Keratinocyte (primary cell): ENCODE measurements at regions not wholly inside any gene's neighbourhood (a gene's known extent, or its start where the extent isn't known, plus 50 kb on each side); places are given as distances from the start of the nearest gene placed in this dataset.

Experiments
- DNase-seq: peaks from one replicate; pipeline ENCODE4 v3.0.0-alpha.2; 2011; ENCODE audit warnings: low read depth, missing footprints, low spot score
- FAIRE-seq: peaks from 2 replicates; lab custom pipeline; 2011; peaks lifted over from hg19 to GRCh38; lab: Jason Lieb, UNC
- H2AFZ ChIP-seq: 2 replicates; pipeline ENCODE4 v1.6.0; 2012; ENCODE audit warnings: low read length, control low read depth, inconsistent platforms; ENCODE audit not compliant: control insufficient read depth
- H3K27ac ChIP-seq: 2 replicates; pipeline ENCODE4 v1.5.1; 2011; ENCODE audit warnings: low read length; ENCODE audit not compliant: control insufficient read depth, insufficient read depth
- H3K27me3 ChIP-seq: 3 replicates; pipeline ENCODE4 v1.6.0; 2011; ENCODE audit warnings: low read length; ENCODE audit not compliant: control insufficient read depth, insufficient read depth; ENCODE audit errors: extremely low read depth
- H3K36me3 ChIP-seq, 2 experiments: 2 replicates in 1 of 2; 3 replicates in 1 of 2; pipeline ENCODE4 v1.5.1; 2011; ENCODE audit warnings: low read length in 2 of 2, mild to moderate bottlenecking in 1 of 2; ENCODE audit not compliant: control insufficient read depth in 2 of 2, insufficient read depth in 2 of 2; ENCODE audit errors: extremely low read depth in 1 of 2
- H3K4me1 ChIP-seq: 3 replicates; pipeline ENCODE4 v1.5.1; 2011; ENCODE audit warnings: low read length; ENCODE audit not compliant: control insufficient read depth, insufficient read depth; ENCODE audit errors: extremely low read depth
- H3K4me2 ChIP-seq: 3 replicates; pipeline ENCODE4 v1.6.0; 2011; ENCODE audit warnings: low read depth, low read length; ENCODE audit not compliant: control insufficient read depth, insufficient read depth; ENCODE audit errors: extremely low read depth
- H3K4me3 ChIP-seq, 3 experiments: fragments of 200-600 bp in 1 of 3; sonication (generic) in 1 of 3; 2 replicates in 2 of 3; 3 replicates in 1 of 3; pipeline ENCODE4 v1.5.1; 2011 to 2016; ENCODE audit warnings: low read length in 3 of 3, mild to moderate bottlenecking in 3 of 3, control low read depth in 2 of 3, inconsistent platforms in 1 of 3, low read depth in 1 of 3, mixed read lengths in 1 of 3, mixed run types in 1 of 3, moderate library complexity in 1 of 3; ENCODE audit not compliant: control insufficient read depth in 2 of 3, insufficient read depth in 2 of 3; ENCODE audit errors: extremely low read depth in 1 of 3
- H3K79me2 ChIP-seq: 2 replicates; pipeline ENCODE4 v1.6.0; 2012; ENCODE audit warnings: low read length; ENCODE audit not compliant: control insufficient read depth, insufficient read depth
- H3K9ac ChIP-seq: 3 replicates; pipeline ENCODE4 v1.6.0; 2011; ENCODE audit warnings: low read length; ENCODE audit not compliant: control insufficient read depth, insufficient read depth; ENCODE audit errors: extremely low read depth
- H3K9me1 ChIP-seq: 3 replicates; pipeline ENCODE4 v1.6.0; 2011; ENCODE audit warnings: low read length; ENCODE audit not compliant: control insufficient read depth, insufficient read depth; ENCODE audit errors: extremely low read depth
- H3K9me3 ChIP-seq: 2 replicates; pipeline ENCODE4 v1.5.1; 2012; ENCODE audit warnings: low read depth, low read length; ENCODE audit not compliant: control insufficient read depth
- H4K20me1 ChIP-seq: 3 replicates; pipeline ENCODE4 v1.6.0; 2011; ENCODE audit warnings: low read length; ENCODE audit not compliant: control insufficient read depth, insufficient read depth; ENCODE audit errors: extremely low read depth
- EZH2 ChIP-seq: IDR thresholded peaks from one replicate; pipeline ENCODE4 v1.6.1; 2012; ENCODE audit warnings: inconsistent platforms, mild to moderate bottlenecking, low read length, moderate library complexity
- dilution Hi-C: fragments of 300-500 bp; cut with MboI; formaldehyde crosslinking; loops from one replicate; pipeline ENCODE4 v1.7.0; 2020; ENCODE audit warnings: low sequenced_read_pairs; ENCODE audit not compliant: extremely low pct_ligation_motif_present
- TF ChIP-seq, protein P1 (sequence below), 3 experiments: IDR thresholded peaks in 1 of 3; conservative IDR thresholded peaks in 1 of 3; optimal IDR thresholded peaks in 1 of 3; 2 replicates in 2 of 3; 3 replicates in 1 of 3; pipeline versions ENCODE3 to v1.5.1; 2011; ENCODE audit warnings: low read length in 3 of 3, mild to moderate bottlenecking in 3 of 3, moderate library complexity in 2 of 3, control low read depth in 1 of 3, inconsistent platforms in 1 of 3; ENCODE audit not compliant: insufficient read depth in 2 of 3; ENCODE audit errors: extremely low read depth in 1 of 3

GRCh38 chr5:89255845-89256463, 373.0 kb upstream of the MEF2C start:
- DNase-seq (peak; percentile 48), FAIRE-seq (no peak)
- dilution Hi-C loops = no loop called here
- no peaks in the 10 kb centered on the region for H4K20me1 ChIP-seq
- no peak overlapping the region for H3K4me3 ChIP-seq
- H3K27ac ChIP-seq = no peak overlapping the region
- no peaks in the 10 kb centered on the region for H3K27me3 ChIP-seq
- no peaks in the 10 kb centered on the region for H3K4me1 ChIP-seq
- H3K4me2 ChIP-seq = no peak overlapping the region
- no peaks in the 10 kb centered on the region for H3K79me2 ChIP-seq
- H3K9ac ChIP-seq = no peak overlapping the region
- H2AFZ ChIP-seq = no peak overlapping the region
- H3K36me3 ChIP-seq = no peaks in the 10 kb centered on the region
- H3K9me3 ChIP-seq = no peaks in the 10 kb centered on the region
- TF ChIP-seq, protein P1, sequence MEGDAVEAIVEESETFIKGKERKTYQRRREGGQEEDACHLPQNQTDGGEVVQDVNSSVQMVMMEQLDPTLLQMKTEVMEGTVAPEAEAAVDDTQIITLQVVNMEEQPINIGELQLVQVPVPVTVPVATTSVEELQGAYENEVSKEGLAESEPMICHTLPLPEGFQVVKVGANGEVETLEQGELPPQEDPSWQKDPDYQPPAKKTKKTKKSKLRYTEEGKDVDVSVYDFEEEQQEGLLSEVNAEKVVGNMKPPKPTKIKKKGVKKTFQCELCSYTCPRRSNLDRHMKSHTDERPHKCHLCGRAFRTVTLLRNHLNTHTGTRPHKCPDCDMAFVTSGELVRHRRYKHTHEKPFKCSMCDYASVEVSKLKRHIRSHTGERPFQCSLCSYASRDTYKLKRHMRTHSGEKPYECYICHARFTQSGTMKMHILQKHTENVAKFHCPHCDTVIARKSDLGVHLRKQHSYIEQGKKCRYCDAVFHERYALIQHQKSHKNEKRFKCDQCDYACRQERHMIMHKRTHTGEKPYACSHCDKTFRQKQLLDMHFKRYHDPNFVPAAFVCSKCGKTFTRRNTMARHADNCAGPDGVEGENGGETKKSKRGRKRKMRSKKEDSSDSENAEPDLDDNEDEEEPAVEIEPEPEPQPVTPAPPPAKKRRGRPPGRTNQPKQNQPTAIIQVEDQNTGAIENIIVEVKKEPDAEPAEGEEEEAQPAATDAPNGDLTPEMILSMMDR (optimal IDR thresholded peaks at IDR 0.05 in 1 of 3, IDR thresholded peaks at IDR 0.05 in 1 of 3, conservative IDR thresholded peaks at IDR 0.05 in 1 of 3; ENCODE audit: extremely low read depth in 1 of 3, insufficient read depth in 2 of 3, low read length in 3 of 3) = no peak
- TF ChIP-seq EZH2 = no peak
- H3K9me1 ChIP-seq = no peaks in the 10 kb centered on the region

DNA sequence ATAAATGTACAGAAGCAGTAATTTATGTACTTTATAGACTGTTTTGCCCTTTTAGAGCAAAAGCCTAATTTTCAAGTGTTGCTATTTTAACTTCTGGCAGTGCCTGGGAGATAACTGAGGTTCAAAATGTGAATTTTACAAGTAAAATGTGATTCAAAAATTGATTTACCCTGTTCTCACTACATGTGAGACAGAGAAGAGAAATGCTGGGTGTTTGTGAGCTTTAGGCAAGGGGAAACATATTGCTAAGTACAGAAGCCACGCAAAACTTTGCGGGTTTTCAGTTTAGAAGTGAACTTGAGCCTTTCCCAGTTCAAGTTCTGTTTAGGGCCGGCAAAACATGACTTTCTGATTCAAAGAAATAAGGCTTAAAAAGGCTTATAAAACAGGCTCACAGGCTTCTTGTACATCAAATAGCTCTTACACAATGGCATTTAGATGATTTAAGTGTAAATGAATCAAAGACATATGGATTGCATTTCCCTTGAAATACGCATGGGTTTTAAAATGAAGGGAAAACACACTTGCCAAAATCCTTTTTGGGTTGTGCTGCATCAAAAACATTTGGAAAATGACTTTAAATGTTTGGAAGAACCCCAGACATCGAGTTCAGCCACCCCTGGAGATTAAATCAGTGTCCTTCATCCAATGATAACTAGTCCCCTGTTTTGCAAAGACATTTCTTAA, 370.8 kb upstream of the MEF2C start:
- TF ChIP-seq EZH2 = no peak
- TF ChIP-seq, protein P1 (optimal IDR thresholded peaks at IDR 0.05 in 1 of 3, IDR thresholded peaks at IDR 0.05 in 1 of 3, conservative IDR thresholded peaks at IDR 0.05 in 1 of 3; ENCODE audit: extremely low read depth in 1 of 3, insufficient read depth in 2 of 3, low read length in 3 of 3) = no peak

More for the DNA sequence above, 370.8 kb upstream of the MEF2C start:
- Histone ChIP-seq H3K79me2 (no peaks in the 10 kb centered on the region), H4K20me1 (no peaks in the 10 kb centered on the region), H3K4me1 (no peaks in the 10 kb centered on the region), H3K9ac (no peak overlapping the region), H3K9me3 (no peaks in the 10 kb centered on the region), H3K4me3 (no peak overlapping the region), H3K36me3 (no peaks in the 10 kb centered on the region), H3K27me3 (no peaks in the 10 kb centered on the region), H3K9me1 (no peaks in the 10 kb centered on the region), H3K4me2 (no peak overlapping the region), H2AFZ (no peak overlapping the region), H3K27ac (no peak overlapping the region)
- FAIRE-seq (no peak), DNase-seq (no peak)
- dilution Hi-C loops = no loop called here
